GM18519 (cell line): ENCODE measurements at regions not wholly inside any gene's neighbourhood (a gene's known extent, or its start where the extent isn't known, plus 50 kb on each side); places are given as distances from the start of the nearest gene placed in this dataset.
A peak's percentile ranks its signal among the peaks of the same experiment; 100 is the strongest.

Experiments
- ATAC-seq: cut with Tn5 transposase; IDR thresholded peaks from one replicate; pipeline ENCODE4 v1.9.1; 2021; ENCODE audit warnings: mild to moderate bottlenecking, moderate library complexity; ENCODE audit not compliant: unreplicated experiment, low FRiP score

- ATAC-seq, result no peak
These were observed 473.9 kb downstream of the FGF9 start for GRCh38 chr13:22144806-22145205.

- no peak for ATAC-seq
These were observed 477.3 kb downstream of the FGF9 start for GRCh38 chr13:22148187-22148586.

- no peak for ATAC-seq
These were observed 481.9 kb downstream of the FGF9 start for GRCh38 chr13:22152751-22153150.

- ATAC-seq, result no peak
These were observed 483.2 kb downstream of the FGF9 start for GRCh38 chr13:22154041-22154440.

- ATAC-seq, result peak; percentile 86
These were observed 491.0 kb downstream of the FGF9 start for GRCh38 chr13:22161871-22162270.

GRCh38 chr13:22162889-22163288 lies 492.0 kb downstream of the FGF9 start:
- ATAC-seq, result peak; percentile 37

- ATAC-seq, result no peak
These were observed 497.7 kb downstream of the FGF9 start for GRCh38 chr13:22168437-22169190.

- no peak for ATAC-seq
These were observed 498.6 kb downstream of the FGF9 start for GRCh38 chr13:22169473-22169872.

GRCh38 chr13:22173610-22174009 lies 502.7 kb downstream of the FGF9 start:
- ATAC-seq, result no peak

- ATAC-seq, result no peak
These were observed 504.4 kb downstream of the FGF9 start for GRCh38 chr13:22175241-22175640.

GRCh38 chr13:22175815-22176214 lies 504.9 kb downstream of the FGF9 start:
- no peak for ATAC-seq

- no peak for ATAC-seq
These were observed 506.2 kb downstream of the FGF9 start for GRCh38 chr13:22176968-22177520.

GRCh38 chr13:22178878-22179277 lies 508.0 kb downstream of the FGF9 start:
- no peak for ATAC-seq

- no peak for ATAC-seq
These were observed 516.5 kb downstream of the FGF9 start for GRCh38 chr13:22187329-22187728.

- no peak for ATAC-seq
These were observed 518.5 kb downstream of the FGF9 start for GRCh38 chr13:22189176-22190048.

GRCh38 chr13:22193070-22193469 lies 522.2 kb downstream of the FGF9 start:
- no peak for ATAC-seq

GRCh38 chr13:22194106-22194805 lies 523.4 kb downstream of the FGF9 start:
- no peak for ATAC-seq

- no peak for ATAC-seq
These were observed 524.9 kb downstream of the FGF9 start for GRCh38 chr13:22195726-22196125.

GRCh38 chr13:22196777-22197176 lies 525.9 kb downstream of the FGF9 start:
- ATAC-seq, result no peak

- no peak for ATAC-seq
These were observed 527.1 kb downstream of the FGF9 start for GRCh38 chr13:22198001-22198400.
